GM12872 (cell line): ENCODE measurements at regions not wholly inside any gene's neighbourhood (a gene's known extent, or its start where the extent isn't known, plus 50 kb on each side); places are given as distances from the start of the nearest gene placed in this dataset.

ENCODE experiments used
- CTCF ChIP-seq: IDR thresholded peaks from 3 replicates; pipeline ENCODE4 v1.5.1; 2011; ENCODE audit warnings: low read depth, mild to moderate bottlenecking, low read length, moderate library complexity; ENCODE audit not compliant: insufficient read depth

- no peak for TF ChIP-seq CTCF
These were observed 481.1 kb downstream of the BMP2 start for GRCh38 chr20:7248281-7249201.

- no peak for TF ChIP-seq CTCF
These were observed 482.9 kb downstream of the BMP2 start for GRCh38 chr20:7250337-7250736.

- TF ChIP-seq CTCF, result no peak
These were observed 489.6 kb downstream of the BMP2 start for GRCh38 chr20:7257099-7257498.

- TF ChIP-seq CTCF, result no peak
These were observed 490.4 kb downstream of the BMP2 start for GRCh38 chr20:7257692-7258466.

- no peak for TF ChIP-seq CTCF
These were observed 495.3 kb downstream of the BMP2 start for GRCh38 chr20:7262803-7263202.

- TF ChIP-seq CTCF, result no peak
These were observed 496.7 kb downstream of the BMP2 start for GRCh38 chr20:7264137-7264536.

- TF ChIP-seq CTCF, result no peak
These were observed 502.0 kb downstream of the BMP2 start for GRCh38 chr20:7269452-7269851.
